ENCODE measurements at regions not wholly inside any gene's neighbourhood (a gene's known extent, or its start where the extent isn't known, plus 50 kb on each side); places are given as distances from the start of the nearest gene placed in this dataset.

- H3K4me3 ChIP-seq (ENCODE audit: low read length), result no peak overlapping the region
- peaks cover 19% of the 10 kb centered on the region for H3K4me1 ChIP-seq (ENCODE audit: control insufficient read depth, low read depth, low read length)
- H3K27ac ChIP-seq (ENCODE audit: low read length), result no peak overlapping the region
- no peaks in the 10 kb centered on the region for H3K9me3 ChIP-seq (ENCODE audit: control insufficient read depth, low read depth, low read length)
- no peak overlapping the region for H3K9ac ChIP-seq (ENCODE audit: low read length)
- H3K36me3 ChIP-seq (ENCODE audit: control insufficient read depth, low read depth, low read length), result no peaks in the 10 kb centered on the region
- H3K27me3 ChIP-seq (ENCODE audit: control insufficient read depth, insufficient read depth, low read length), result no peaks in the 10 kb centered on the region
These were observed 115.8 kb downstream of the DAD1 start for GRCh38 chr14:22472935-22473854.

- Histone ChIP-seq H3K27me3 (ENCODE audit: control insufficient read depth, insufficient read depth, low read length) (no peaks in the 10 kb centered on the region), H3K9me3 (ENCODE audit: control insufficient read depth, low read depth, low read length) (no peaks in the 10 kb centered on the region), H3K27ac (ENCODE audit: low read length) (no peak overlapping the region), H3K9ac (ENCODE audit: low read length) (no peak overlapping the region), H3K4me3 (ENCODE audit: low read length) (no peak overlapping the region), H3K4me1 (ENCODE audit: control insufficient read depth, low read depth, low read length) (peaks cover 18% of the 10 kb centered on the region), H3K36me3 (ENCODE audit: control insufficient read depth, low read depth, low read length) (no peaks in the 10 kb centered on the region)
These were observed 116.6 kb downstream of the DAD1 start for GRCh38 chr14:22472466-22472865.

- peaks cover 14% of the 10 kb centered on the region for H3K4me1 ChIP-seq (ENCODE audit: control insufficient read depth, low read depth, low read length)
- H3K9ac ChIP-seq (ENCODE audit: low read length), result no peak overlapping the region
- no peak overlapping the region for H3K27ac ChIP-seq (ENCODE audit: low read length)
- no peak overlapping the region for H3K4me3 ChIP-seq (ENCODE audit: low read length)
- H3K9me3 ChIP-seq (ENCODE audit: control insufficient read depth, low read depth, low read length), result no peaks in the 10 kb centered on the region
- H3K27me3 ChIP-seq (ENCODE audit: control insufficient read depth, insufficient read depth, low read length), result no peaks in the 10 kb centered on the region
- H3K36me3 ChIP-seq (ENCODE audit: control insufficient read depth, low read depth, low read length), result no peaks in the 10 kb centered on the region
These were observed 117.4 kb downstream of the DAD1 start for GRCh38 chr14:22471545-22472121.

- no peaks in the 10 kb centered on the region for H3K27me3 ChIP-seq (ENCODE audit: control insufficient read depth, insufficient read depth, low read length)
- H3K4me1 ChIP-seq (ENCODE audit: control insufficient read depth, low read depth, low read length), result peaks cover 6% of the 10 kb centered on the region
- H3K9me3 ChIP-seq (ENCODE audit: control insufficient read depth, low read depth, low read length), result no peaks in the 10 kb centered on the region
- no peak overlapping the region for H3K9ac ChIP-seq (ENCODE audit: low read length)
- no peaks in the 10 kb centered on the region for H3K36me3 ChIP-seq (ENCODE audit: control insufficient read depth, low read depth, low read length)
- no peak overlapping the region for H3K27ac ChIP-seq (ENCODE audit: low read length)
- no peak overlapping the region for H3K4me3 ChIP-seq (ENCODE audit: low read length)
These were observed 119.3 kb downstream of the DAD1 start for GRCh38 chr14:22469538-22470303.

- Histone ChIP-seq H3K4me3 (ENCODE audit: low read length) (no peak overlapping the region), H3K36me3 (ENCODE audit: control insufficient read depth, low read depth, low read length) (no peaks in the 10 kb centered on the region), H3K27ac (ENCODE audit: low read length) (no peak overlapping the region), H3K4me1 (ENCODE audit: control insufficient read depth, low read depth, low read length) (peaks cover 6% of the 10 kb centered on the region), H3K9ac (ENCODE audit: low read length) (no peak overlapping the region), H3K9me3 (ENCODE audit: control insufficient read depth, low read depth, low read length) (no peaks in the 10 kb centered on the region), H3K27me3 (ENCODE audit: control insufficient read depth, insufficient read depth, low read length) (no peaks in the 10 kb centered on the region)
These were observed 120.2 kb downstream of the DAD1 start for GRCh38 chr14:22468830-22469229.

- Histone ChIP-seq H3K4me1 (ENCODE audit: control insufficient read depth, low read depth, low read length) (no peaks in the 10 kb centered on the region), H3K4me3 (ENCODE audit: low read length) (no peak overlapping the region), H3K9ac (ENCODE audit: low read length) (no peak overlapping the region), H3K27me3 (ENCODE audit: control insufficient read depth, insufficient read depth, low read length) (no peaks in the 10 kb centered on the region), H3K36me3 (ENCODE audit: control insufficient read depth, low read depth, low read length) (no peaks in the 10 kb centered on the region), H3K27ac (ENCODE audit: low read length) (no peak overlapping the region), H3K9me3 (ENCODE audit: control insufficient read depth, low read depth, low read length) (no peaks in the 10 kb centered on the region)
These were observed 122.5 kb downstream of the DAD1 start for GRCh38 chr14:22466491-22466890.

GRCh38 chr14:22465201-22465840 is 123.7 kb downstream of the DAD1 start:
- no peak overlapping the region for H3K27ac ChIP-seq (ENCODE audit: low read length)
- H3K4me3 ChIP-seq (ENCODE audit: low read length), result no peak overlapping the region
- H3K9ac ChIP-seq (ENCODE audit: low read length), result no peak overlapping the region

GRCh38 chr14:22464422-22465142 is 124.4 kb downstream of the DAD1 start:
- Histone ChIP-seq H3K27ac (ENCODE audit: low read length) (no peak overlapping the region), H3K36me3 (ENCODE audit: control insufficient read depth, low read depth, low read length) (no peaks in the 10 kb centered on the region), H3K4me3 (ENCODE audit: low read length) (no peak overlapping the region), H3K4me1 (ENCODE audit: control insufficient read depth, low read depth, low read length) (no peaks in the 10 kb centered on the region), H3K9me3 (ENCODE audit: control insufficient read depth, low read depth, low read length) (no peaks in the 10 kb centered on the region), H3K9ac (ENCODE audit: low read length) (no peak overlapping the region), H3K27me3 (ENCODE audit: control insufficient read depth, insufficient read depth, low read length) (no peaks in the 10 kb centered on the region)

More at GRCh38 chr14:22465201-22465840, 123.7 kb downstream of the DAD1 start:
- H3K4me1 ChIP-seq (ENCODE audit: control insufficient read depth, low read depth, low read length), result no peaks in the 10 kb centered on the region
- H3K9me3 ChIP-seq (ENCODE audit: control insufficient read depth, low read depth, low read length), result no peaks in the 10 kb centered on the region
- no peaks in the 10 kb centered on the region for H3K27me3 ChIP-seq (ENCODE audit: control insufficient read depth, insufficient read depth, low read length)
- no peaks in the 10 kb centered on the region for H3K36me3 ChIP-seq (ENCODE audit: control insufficient read depth, low read depth, low read length)

GRCh38 chr14:22463763-22464173 is 125.3 kb downstream of the DAD1 start:
- Histone ChIP-seq H3K27me3 (ENCODE audit: control insufficient read depth, insufficient read depth, low read length) (no peaks in the 10 kb centered on the region), H3K4me3 (ENCODE audit: low read length) (no peak overlapping the region), H3K4me1 (ENCODE audit: control insufficient read depth, low read depth, low read length) (no peaks in the 10 kb centered on the region), H3K36me3 (ENCODE audit: control insufficient read depth, low read depth, low read length) (no peaks in the 10 kb centered on the region), H3K9me3 (ENCODE audit: control insufficient read depth, low read depth, low read length) (no peaks in the 10 kb centered on the region), H3K27ac (ENCODE audit: low read length) (no peak overlapping the region), H3K9ac (ENCODE audit: low read length) (no peak overlapping the region)

GRCh38 chr14:22462923-22463322 is 126.1 kb downstream of the DAD1 start:
- Histone ChIP-seq H3K27me3 (ENCODE audit: control insufficient read depth, insufficient read depth, low read length) (no peaks in the 10 kb centered on the region), H3K9me3 (ENCODE audit: control insufficient read depth, low read depth, low read length) (no peaks in the 10 kb centered on the region), H3K4me1 (ENCODE audit: control insufficient read depth, low read depth, low read length) (no peaks in the 10 kb centered on the region), H3K9ac (ENCODE audit: low read length) (no peak overlapping the region), H3K36me3 (ENCODE audit: control insufficient read depth, low read depth, low read length) (no peaks in the 10 kb centered on the region), H3K4me3 (ENCODE audit: low read length) (no peak overlapping the region), H3K27ac (ENCODE audit: low read length) (no peak overlapping the region)

Data from iPS-18a (cell line).